RPMI8226 (cell line): ENCODE measurements at regions not wholly inside any gene's neighbourhood (a gene's known extent, or its start where the extent isn't known, plus 50 kb on each side); places are given as distances from the start of the nearest gene placed in this dataset.

Source experiments
- DNase-seq: peaks from one replicate; pipeline ENCODE4 v3.0.0-alpha.2; 2015

DNA sequence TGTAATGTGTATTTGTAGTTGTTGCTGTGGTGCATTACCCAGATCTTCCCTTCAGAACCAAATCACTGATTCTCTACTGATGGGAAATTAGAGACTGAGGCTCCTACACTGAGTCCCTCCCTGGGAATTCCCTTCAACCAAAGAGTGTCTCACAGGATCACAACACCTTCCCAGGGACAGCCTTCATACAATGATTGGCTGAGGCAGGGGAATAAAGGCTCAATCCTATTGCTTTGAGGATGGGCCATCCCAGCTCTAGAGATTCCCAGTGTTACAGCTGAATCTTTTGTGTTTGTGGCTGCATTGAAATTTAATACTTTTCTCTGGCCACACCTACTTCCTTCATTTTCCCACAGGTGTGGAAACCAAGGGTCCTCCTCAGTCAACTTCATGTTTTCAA, 96.4 kb upstream of the ELL2 start:
- DNase-seq: no peak

DNA sequence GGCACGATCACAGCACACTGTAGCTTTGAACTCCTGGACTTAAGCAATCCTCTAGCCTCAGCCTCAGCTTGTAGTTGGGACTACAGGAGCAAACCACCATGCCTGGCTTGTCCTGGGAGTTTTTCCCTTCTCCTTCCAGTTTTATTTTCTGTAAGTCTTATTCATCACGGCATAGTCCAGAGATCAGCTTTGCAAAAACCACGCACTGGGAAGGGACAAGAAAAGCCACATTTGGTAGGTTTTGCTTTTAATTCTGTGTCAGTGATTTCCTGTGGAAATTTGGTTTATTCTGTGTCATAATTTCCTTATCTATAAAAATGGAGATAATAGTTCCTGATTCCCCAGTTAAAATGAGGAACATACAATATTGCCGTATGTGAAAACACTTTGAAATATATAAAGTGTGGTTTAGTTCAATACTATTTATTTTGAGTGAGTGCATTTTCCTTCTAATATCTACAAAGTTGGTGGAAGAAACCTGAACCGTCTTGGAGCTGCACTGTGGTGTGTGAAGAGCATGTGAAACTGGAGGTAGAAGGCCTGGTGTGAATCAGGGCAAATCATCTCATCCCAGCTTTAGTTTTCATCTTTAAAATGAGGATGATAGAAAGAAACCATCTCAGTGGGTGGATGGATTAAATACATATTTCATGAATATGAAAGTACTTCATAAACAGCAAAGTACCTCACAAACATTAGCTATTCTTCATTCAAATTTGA, 92.8 kb upstream of the ELL2 start:
- no peak for DNase-seq

DNA sequence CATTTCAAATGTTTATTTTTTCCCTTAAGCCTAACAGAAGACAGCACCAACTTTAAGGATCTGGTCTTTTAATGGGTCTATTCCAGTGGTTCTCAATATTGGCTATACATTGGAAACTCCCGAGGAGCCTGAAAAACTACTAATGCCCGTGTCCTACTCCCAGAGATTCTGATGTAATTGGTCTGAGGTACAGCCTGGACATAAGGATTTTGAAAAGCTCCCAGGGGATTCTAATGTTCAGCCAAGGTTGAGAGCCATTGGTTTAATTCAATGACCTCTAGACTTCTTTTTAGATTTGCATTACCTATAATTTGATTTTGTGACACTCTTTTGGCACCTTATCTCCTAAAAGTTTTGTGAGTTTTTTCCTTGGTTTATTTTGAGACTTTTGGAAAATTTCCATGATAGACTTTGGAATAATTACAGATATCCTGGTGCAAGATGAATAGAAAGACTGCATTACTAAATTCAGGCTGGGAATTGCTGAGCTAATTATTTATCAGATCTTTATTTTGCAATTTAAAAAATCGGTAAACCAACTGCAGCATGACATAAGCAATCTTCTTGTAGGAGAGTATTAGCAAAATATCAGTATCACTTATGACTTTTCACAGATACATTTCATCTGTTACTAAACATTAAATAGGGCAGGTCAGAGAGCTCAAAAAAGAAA, 91.5 kb upstream of the ELL2 start:
- no peak for DNase-seq

DNA sequence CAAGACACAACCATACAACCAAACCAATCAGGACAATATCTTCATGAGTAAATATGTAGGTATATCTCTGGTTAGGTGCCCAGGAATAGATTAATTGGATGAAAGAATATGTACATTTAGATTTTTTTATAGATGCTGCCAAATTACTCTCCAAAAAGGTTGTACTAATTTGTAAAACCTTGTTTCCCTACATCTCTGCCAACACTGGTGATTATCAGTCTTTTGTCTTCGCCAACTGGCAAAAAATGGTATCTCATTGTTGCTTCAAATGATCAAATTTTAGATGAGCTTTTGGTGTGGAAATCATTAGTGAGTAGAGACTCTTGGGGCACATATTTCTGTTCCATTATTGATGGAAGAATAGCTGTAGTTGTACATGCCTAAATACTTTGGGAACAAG, 90.7 kb upstream of the ELL2 start:
- no peak for DNase-seq

DNA sequence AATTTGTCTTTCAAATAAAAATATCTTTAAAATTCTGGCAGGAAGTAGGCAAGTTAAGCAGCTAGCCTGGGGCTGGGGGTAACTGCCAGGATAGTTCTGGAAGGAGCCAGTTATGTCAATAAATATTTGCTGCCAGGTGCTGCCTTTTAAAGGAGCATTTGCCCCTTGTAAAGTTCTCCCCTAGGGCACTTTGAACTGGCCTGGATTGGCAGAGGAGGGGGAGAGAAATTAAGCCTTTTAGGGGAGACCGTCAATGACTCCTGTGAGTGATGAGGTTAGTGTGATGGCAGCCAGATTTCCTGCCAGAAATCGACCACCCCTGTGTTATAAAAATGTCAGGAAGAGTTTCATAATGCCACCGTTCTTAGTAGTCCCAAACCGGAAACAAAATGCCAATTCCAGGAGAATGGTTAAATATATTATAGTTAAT, 89.8 kb upstream of the ELL2 start:
- no peak for DNase-seq

DNA sequence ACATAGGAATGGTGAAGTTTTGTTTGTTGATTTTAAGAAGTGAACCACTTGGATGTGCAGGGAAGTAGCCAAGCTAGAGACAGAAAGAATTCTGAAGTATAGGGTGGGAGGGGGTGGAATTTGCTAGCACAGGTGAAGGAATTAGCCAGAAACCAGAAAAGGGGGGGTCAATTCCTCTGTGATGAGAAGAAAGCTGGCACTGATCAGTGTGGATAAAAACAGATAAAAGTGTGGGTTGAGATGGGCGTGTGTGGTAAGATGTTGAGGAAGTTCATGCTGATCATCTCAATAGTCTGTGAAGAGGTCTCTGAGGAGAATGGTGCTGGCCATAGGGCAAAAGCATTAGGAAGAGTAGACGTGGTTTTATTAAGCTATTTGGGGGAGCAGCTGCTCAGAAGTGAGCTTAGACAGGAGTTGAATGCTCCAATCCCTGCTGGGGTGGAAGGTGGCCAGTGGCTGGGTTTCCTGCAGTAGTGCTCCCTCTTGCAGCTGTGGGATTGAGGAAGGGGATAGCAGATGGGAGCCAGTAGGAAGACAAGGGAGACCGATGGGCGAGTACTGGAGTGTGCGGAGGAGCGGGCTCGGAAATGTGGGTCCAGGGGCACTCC, 88.7 kb upstream of the ELL2 start:
- no peak for DNase-seq

DNA sequence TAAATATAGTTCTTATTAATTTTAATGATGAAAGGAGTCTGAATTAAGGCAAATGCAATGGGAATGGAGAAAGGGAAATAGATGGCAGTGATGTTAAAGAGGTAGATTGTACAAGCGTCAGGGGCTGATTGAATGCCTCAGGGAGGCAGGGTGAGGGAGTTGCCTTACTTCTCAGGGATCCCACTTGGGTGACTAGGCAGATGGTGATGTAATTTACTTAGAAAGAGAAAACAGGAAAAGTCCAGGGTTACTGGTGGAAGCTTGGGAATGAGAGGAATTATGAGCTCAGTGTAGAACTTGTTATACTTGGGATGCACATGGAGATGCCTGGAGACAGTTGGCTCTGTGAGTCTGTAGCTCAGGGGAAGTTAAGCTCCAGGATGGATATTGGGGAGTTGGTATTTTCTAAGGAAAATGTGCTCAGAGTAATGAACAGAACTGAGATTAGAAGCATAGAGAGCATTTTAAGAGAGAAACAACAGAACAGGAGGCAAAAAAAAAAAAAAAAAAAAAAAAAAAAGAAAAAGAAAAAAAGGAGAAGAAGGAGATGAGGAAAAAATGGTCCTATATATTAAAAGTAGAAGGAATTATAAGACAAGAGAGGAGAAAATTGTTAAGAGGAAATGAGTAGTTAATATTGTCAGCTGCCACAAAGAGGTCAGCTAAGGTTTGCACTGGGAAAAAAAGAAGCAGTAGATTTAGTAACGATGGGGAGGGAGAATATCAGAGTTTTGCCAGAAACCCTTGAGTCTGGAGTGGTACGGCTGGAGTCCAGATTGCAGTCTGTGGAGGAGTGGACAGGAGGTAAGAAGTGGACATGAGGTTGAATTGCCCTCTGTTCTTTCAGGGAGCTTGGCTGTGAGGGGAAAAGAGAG, 88.0 kb upstream of the ELL2 start:
- DNase-seq: no peak

DNA sequence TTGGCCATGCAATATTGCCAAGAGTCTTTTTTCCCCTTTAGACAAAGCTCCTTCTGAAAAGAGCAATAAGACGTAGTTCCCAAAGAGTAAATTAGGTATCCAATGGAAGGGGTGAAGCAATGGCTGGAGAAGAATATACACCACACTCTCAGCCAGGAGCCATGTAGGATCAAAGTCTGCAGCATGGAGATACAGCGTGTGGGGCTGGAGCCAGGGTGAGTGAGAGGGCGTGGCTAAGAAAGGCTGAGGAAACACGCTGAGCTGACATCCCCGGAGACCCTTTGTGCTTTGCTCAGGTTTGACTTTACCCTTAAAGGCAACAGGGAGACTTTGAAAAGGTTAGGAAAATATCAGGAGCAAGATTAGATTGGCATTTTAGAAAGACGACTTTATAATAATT, 87.1 kb upstream of the ELL2 start:
- DNase-seq: no peak

DNA sequence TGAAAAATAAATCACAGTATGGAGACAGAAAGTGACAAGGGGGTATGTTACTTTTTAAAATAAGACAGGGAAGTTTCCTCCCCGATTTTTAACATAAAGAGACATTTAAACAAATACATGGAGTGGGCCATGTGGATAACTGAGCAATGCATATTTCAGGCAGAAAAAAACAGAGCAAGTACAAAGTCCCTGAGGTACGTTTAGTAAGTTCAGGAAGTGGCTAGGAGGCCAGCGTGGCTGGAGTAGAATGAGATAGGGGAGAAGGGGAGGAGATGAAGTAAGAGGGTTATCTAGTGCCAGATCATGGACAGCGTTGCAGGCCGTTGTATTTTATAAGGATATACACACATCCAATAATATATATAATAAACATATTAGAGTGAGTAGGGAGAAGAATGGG, 84.2 kb upstream of the ELL2 start:
- no peak for DNase-seq

DNA sequence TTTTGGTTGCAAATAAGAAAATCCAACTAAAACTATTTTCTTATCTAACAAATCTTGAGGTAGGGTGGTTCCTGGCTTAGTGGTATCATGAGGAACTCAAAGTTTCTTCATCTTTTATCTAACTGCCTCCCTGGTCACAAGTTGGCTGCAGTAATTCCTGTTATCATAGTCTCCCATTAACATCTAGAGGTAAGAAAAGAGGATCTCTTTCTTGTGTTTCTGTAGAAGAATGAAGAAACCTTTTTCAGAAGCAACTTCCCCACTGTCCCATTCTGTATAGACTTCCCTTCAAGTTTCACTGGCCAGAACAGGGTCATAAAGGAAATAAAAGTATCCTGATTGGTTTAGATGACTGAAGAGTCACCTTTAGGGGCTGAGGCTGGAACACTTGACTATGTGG, 81.8 kb upstream of the ELL2 start:
- DNase-seq: no peak

DNA sequence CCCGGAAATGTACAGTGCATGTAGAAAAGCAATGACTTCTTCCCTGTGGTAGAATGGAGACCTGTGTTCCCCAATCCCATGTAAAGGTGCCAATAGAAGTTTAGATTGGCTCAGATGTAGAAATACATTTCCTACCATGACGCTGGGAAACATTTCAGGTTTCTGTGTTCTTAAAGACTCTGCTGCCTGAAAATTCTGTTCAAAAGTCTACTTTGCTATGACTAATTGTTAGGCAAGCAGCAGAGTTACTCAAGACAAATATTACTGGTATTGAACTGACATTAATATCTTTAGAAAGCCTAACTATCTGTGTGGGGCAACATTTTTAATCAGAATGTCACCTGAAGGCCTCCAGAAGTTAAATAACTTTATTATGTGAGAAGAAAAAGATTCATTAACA, 75.5 kb upstream of the ELL2 start:
- no peak for DNase-seq

DNA sequence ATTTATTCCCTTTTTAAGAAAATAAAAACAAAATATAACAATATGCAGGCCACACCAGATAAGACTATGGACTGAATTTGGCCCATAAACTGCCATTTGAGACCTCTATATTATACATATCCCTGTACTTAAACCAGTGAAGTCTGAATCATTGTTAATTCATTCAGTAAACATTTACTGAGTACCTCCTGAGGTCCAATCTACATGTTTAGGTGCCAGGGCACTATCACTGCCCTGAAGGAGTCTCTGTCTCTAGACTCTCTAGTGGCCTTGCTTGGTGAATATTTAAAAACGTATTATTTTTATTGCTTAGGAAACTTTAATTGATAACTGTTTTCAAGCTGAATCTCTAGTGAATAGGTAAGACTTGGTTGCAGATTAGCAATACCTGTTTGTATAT, 74.7 kb upstream of the ELL2 start:
- no peak for DNase-seq

DNA sequence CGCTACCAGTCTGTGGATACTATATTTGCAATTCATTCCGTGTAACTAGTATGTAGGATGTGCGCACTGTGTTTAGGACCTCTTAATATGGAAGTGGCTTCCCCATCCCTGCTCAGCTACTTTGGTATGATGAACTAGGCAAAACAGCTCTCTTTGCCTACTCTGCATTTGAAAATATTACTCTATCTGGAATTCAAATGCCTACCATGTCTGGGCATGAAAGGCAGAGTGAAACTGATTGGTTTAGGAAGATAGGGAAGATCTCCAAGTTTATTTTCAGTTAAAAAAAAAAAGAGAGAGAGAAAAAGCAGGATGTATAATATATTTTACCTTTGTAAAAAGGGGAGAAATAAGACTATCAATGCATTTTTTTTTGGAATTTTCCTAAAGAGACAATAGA, 74.1 kb upstream of the ELL2 start:
- DNase-seq: no peak

DNA sequence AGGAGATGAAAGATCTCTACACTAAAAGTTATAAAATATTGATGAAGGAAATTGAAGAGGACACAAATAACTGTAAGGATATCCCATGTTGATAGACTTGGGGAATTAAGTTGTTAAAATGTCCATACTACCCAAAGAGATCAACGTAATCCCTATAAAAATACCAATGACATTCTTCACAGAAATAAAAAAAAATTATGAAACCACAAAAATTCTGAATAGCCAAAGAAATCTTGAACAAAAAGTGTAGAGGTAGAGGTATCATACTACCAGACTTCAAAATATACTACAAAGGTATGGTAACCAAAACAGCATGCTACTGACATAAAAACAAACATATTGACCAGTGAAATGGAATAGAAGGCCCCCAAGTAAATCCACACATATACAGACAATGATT, 71.5 kb upstream of the ELL2 start:
- no peak for DNase-seq

DNA sequence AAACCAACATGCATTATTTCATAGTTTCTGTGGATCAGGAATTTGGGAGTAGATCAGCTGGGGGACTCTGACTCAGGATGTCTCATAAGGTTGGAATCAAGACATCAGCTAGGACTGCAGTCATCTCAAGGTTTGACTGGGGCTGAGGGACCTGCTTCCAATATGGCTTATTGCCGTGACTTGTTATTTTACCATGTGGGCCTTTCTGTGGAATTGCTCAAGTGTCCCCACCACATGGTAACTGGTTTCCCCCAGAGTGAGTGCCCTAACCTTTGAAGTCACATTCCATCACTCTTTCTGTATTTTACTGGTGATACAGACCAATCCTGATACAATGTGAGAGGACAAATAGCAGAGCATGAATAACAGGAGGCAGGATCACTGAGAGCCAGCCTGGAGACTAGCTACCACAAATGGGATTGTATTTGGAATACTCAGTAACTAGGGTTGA, 70.2 kb upstream of the ELL2 start:
- no peak for DNase-seq

DNA sequence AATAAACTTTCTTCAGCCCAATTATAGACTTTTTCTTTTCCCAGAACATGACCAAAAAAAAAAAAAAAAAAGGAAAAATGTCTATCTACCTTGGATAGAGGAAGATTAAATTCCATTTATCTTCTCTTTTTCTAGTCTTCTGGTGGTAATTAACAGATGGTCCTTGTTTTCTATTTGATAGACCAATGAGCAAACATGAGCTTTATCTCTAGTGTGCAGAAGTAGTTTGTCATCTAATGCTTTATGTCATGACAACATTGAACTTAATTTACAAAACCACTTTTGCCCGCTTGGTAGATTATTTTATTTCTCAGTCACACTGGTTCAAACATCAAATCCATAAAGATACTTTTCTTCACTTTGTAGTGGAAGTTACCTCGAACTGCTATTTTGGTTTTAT, 69.5 kb upstream of the ELL2 start:
- no peak for DNase-seq

DNA sequence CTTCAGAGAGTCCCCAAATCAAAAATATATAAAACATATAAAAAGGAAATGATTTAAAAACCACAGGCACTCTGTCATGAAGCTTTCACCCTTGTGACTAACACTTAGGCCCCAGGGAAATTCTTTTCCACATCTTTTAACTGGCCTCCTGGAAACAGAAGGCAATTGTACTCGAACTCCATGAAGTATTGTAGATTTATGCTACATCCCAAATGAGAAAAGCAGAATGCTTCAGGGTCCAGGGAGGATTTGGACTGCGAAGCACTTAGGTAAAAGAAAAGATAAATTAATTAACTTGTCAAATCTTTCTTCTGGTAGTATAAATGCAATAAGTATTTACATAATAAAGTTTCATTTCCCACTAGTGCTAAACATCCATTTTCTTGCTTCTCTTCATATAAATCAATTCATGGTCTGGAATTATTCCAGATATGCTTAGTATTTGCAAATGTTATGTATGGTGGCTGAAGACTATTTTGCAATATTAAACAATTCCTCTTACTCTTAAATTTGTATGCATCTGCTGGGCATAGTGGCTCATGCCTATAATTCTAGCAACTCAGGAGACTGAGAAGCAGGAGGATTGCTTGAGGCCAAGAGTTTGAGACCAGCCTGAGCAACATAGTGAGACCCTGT, 64.9 kb upstream of the ELL2 start:
- DNase-seq: no peak

DNA sequence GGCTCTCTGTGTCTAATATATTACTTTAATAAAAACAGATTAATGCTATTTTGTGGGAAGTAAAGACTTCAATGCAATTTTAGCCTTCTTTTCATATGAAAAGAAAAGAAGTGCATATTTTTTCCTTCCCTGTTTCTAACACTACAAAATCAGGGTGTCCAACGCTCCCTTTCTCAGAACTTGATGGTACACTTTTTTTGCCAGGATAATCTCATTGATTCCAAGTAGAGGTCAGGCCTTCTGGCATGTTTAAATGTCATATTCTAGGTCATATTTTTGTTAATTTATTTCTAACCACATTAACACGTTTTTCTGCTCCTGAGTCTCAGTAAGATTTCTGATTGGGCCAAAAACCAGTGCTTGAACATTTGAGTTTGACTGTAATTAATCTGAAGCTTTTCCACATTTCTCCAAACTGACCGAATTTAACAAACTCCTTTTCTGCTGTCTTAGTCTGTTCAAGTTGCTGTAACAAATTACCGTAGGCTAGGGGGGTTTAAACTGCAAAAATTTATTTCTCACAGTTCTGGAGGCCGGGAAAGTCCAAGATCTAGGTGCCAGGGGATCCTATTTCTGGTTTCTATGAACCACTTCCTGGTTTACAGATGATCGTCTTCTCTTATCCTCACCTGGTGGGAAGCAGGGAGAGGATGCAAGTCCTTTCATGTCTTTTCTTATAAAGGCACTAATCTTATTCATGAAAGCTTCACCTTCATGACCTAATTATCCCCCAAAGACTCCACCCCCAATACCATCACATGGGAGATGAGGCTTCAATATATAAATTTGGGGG, 63.2 kb upstream of the ELL2 start:
- no peak for DNase-seq

DNA sequence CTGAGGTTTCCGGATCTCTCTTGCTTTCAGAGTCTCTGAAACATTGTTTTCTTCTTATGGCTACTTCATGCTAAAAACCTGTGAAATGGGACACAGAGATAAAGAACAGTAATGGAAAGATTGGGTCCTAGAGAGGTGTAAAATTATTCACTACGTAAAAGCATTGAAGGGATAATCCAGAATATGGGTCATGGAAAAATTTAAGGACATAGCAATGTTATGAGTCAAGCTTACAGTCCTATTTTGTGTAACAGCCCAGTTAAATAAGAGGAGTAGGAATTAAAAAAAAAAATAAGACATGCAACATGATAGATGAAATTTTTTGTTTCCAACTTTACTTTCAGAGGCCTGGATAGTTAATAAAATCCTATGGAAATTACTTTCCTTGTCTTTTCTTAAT, 61.9 kb upstream of the ELL2 start:
- DNase-seq: no peak

DNA sequence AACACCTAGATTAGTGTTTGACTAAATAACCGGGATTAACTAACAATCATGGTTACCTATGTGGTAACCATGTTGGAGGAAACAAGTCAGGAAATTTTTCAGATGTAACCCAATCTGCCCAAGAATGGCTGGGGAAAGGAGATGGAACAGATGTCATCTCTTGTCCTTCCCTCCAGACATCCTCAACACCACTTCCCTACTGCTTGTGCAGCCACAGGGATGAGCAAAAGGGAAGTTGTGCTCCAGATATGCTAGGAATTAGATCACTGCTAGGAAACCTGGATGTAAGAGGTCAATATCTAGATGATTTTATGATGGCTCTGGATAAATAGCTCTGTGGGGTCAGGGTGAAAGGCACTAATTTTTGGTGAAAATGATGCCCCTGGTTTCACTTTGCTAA, 61.3 kb upstream of the ELL2 start:
- no peak for DNase-seq

DNA sequence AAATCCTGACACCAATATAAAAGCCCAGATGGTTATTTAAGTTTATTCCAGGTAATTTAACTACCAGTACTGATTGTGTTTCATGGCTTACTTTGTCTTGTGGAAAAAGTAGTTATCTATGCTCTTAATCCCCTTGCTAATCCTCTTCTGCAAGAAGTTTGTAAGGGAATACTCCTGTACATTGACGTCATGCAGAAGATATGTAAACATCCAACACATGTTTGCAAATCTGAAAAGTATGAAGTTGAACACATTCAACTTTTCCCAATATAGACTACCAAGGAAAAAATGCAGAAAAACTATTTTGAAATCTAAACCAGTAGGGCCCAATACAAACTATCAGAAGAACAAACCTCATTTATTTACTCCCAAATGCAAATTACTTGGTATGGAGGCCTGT, 56.3 kb upstream of the ELL2 start:
- no peak for DNase-seq

DNA sequence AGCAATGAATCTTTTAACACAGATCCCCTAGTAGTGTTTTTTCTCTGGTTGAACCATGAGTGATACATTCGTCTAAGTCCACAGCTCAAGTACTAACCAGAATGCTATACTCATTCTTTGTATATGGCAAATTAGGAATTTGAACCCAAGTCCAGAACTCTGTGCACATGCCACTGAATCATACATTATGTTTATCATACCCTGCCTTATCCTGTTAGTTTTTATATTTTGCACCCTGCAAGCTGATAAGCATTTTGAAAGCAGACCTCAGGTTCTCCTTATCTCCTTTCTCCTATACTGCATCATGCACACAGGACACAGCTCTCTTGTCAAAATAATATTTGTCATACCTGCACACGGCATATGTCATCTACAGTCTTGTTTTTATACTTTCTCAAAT, 54.6 kb upstream of the ELL2 start:
- no peak for DNase-seq
